Tibial nerve (tissue), 4 donors: ENCODE measurements at regions not wholly inside any gene's neighbourhood (a gene's known extent, or its start where the extent isn't known, plus 50 kb on each side); places are given as distances from the start of the nearest gene placed in this dataset.

Experiments
- CTCF ChIP-seq, 5 experiments: fragments of 200-600 bp in 3 of 5; fragments of 450-650 bp in 2 of 5; sonication (generic) in 3 of 5; IDR thresholded peaks; one replicate each; pipeline ENCODE4 v1.5.1; 2016 to 2019; ENCODE audit warnings: antibody characterized with exemption in 5 of 5, mild to moderate bottlenecking in 3 of 5, moderate library complexity in 2 of 5
- EP300 ChIP-seq, 2 donors: sonication (generic); formaldehyde crosslinking; IDR thresholded peaks; one replicate each; pipeline ENCODE4 v1.6.1; 2017; ENCODE audit warnings: antibody characterized with exemption in 2 of 2, mild to moderate bottlenecking in 1 of 2

GRCh38 chr14:38799671-38800070 is 303.4 kb downstream of the SEC23A start:
- TF ChIP-seq CTCF (IDR thresholded peaks at IDR 0.05) = no peak
- no peak for TF ChIP-seq EP300 (IDR thresholded peaks at IDR 0.05)
